ENCODE measurements at regions not wholly inside any gene's neighbourhood (a gene's known extent, or its start where the extent isn't known, plus 50 kb on each side); places are given as distances from the start of the nearest gene placed in this dataset.

DNA sequence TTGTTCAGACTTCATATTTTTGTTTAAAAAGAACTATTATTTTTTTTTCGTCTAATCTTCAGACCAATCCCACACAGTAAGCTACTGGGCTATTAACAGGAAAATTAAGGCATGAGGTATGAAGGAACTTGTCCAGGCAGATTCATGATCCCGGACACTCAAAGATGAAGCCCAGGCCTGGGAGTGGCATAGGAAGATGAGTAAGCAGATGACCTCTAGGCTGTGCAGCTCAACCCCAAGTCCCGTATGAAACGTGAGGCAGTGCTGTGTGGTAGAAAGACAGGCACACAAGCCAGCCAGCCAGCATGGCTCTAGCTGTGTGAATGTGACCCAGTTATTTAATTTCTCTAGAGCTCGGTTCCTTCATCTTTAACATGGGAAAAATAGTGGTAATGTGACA, 231.9 kb downstream of the CLIC5 start:
- H3K9me1 ChIP-seq (replicated peaks; ENCODE audit: control insufficient read depth, extremely low read depth, insufficient read depth, low read length) = no peaks in the 10 kb centered on the region
- no peak overlapping the region for H3K9ac ChIP-seq (replicated peaks; ENCODE audit: extremely low read depth, insufficient read depth, low read length)
- ChIA-PET POLR2A (no interaction called here), CTCF (interaction anchor here (1.1 to 1.7 kb wide), 2 partner anchors 12 kb away, joined by 3 to 4 read pairs; no protein-coding TSS in a partner anchor)
- no peaks in the 10 kb centered on the region for H3K36me3 ChIP-seq (ENCODE audit: control insufficient read depth in 2 of 2, extremely low read depth in 1 of 2, insufficient read depth in 2 of 2, low read length in 2 of 2)
- no peaks in the 10 kb centered on the region for H3K4me1 ChIP-seq (ENCODE audit: control insufficient read depth, extremely low read depth, insufficient read depth, low read length)
- no TSS peak for BruUV-seq (replicated peaks)
- no peaks in the 10 kb centered on the region for H3K27me3 ChIP-seq (ENCODE audit: control insufficient read depth in 2 of 2, insufficient read depth in 2 of 2, low read length in 2 of 2)
- intact Hi-C loops (cut with micrococcal nuclease) = no loop called here
- H4K20me1 ChIP-seq (replicated peaks; ENCODE audit: control insufficient read depth, extremely low read depth, insufficient read depth, low read length) = no peaks in the 10 kb centered on the region
- H3K27ac ChIP-seq (ENCODE audit: insufficient read depth, low read depth, low read length) = no peak overlapping the region
- no peaks in the 10 kb centered on the region for H3K9me3 ChIP-seq (replicated peaks; ENCODE audit: control insufficient read depth, insufficient read depth, low read length)
- TF ChIP-seq POLR2A (IDR thresholded peaks at IDR 0.05; ENCODE audit: low read depth, low read length) = no peak
- TF ChIP-seq JUN (IDR thresholded peaks at IDR 0.05; ENCODE audit: borderline replicate concordance, insufficient read depth, insufficient read length, low read depth) = no peak
- TF ChIP-seq, protein P1, sequence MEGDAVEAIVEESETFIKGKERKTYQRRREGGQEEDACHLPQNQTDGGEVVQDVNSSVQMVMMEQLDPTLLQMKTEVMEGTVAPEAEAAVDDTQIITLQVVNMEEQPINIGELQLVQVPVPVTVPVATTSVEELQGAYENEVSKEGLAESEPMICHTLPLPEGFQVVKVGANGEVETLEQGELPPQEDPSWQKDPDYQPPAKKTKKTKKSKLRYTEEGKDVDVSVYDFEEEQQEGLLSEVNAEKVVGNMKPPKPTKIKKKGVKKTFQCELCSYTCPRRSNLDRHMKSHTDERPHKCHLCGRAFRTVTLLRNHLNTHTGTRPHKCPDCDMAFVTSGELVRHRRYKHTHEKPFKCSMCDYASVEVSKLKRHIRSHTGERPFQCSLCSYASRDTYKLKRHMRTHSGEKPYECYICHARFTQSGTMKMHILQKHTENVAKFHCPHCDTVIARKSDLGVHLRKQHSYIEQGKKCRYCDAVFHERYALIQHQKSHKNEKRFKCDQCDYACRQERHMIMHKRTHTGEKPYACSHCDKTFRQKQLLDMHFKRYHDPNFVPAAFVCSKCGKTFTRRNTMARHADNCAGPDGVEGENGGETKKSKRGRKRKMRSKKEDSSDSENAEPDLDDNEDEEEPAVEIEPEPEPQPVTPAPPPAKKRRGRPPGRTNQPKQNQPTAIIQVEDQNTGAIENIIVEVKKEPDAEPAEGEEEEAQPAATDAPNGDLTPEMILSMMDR (IDR thresholded peaks at IDR 0.05; ENCODE audit: extremely low read depth in 1 of 2, insufficient read depth in 1 of 2, low read depth in 1 of 2, low read length in 2 of 2) = no peak
- no peak for TF ChIP-seq MYC (IDR thresholded peaks at IDR 0.05; ENCODE audit: low read depth, low read length)
- no peak for TF ChIP-seq EZH2 (IDR thresholded peaks at IDR 0.05; ENCODE audit: borderline replicate concordance, low read depth, low read length, severe bottlenecking)
- no peak for TF ChIP-seq FOS (IDR thresholded peaks at IDR 0.05; ENCODE audit: borderline replicate concordance, insufficient read depth, low read length)
- TF ChIP-seq, protein P2, sequence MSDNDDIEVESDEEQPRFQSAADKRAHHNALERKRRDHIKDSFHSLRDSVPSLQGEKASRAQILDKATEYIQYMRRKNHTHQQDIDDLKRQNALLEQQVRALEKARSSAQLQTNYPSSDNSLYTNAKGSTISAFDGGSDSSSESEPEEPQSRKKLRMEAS (IDR thresholded peaks at IDR 0.05; ENCODE audit: insufficient read depth, insufficient read length) = no peak
- no peak for TF ChIP-seq GATA2 (IDR thresholded peaks at IDR 0.05; ENCODE audit: insufficient read depth, insufficient read length, low read depth, low read length)
- TF ChIP-seq POLR2AphosphoS5 (IDR thresholded peaks at IDR 0.05; ENCODE audit: insufficient read depth, low read depth, low read length) = no peak
- no peak overlapping the region for H3K4me3 ChIP-seq (replicated peaks in 1 of 3; ENCODE audit: insufficient read depth in 1 of 3, low read depth in 1 of 3, low read length in 3 of 3)
- no peak overlapping the region for H3K4me2 ChIP-seq (ENCODE audit: insufficient read depth, low read length)
- FAIRE-seq = no peak
- dilution Hi-C loops (cut with MboI; ENCODE audit: extremely low pct_ligation_motif_present, low sequenced_read_pairs) = no loop called here
- no peak overlapping the region for H2AFZ ChIP-seq (ENCODE audit: low read depth, low read length)
- no peaks in the 10 kb centered on the region for H3K79me2 ChIP-seq (ENCODE audit: control insufficient read depth, insufficient read depth, low read length)
- DNase-seq (ENCODE audit: low read depth, low spot score) = no peak

Measured in endothelial cell of umbilical vein (primary cell).